ENCODE measurements at regions not wholly inside any gene's neighbourhood (a gene's known extent, or its start where the extent isn't known, plus 50 kb on each side); places are given as distances from the start of the nearest gene placed in this dataset.

DNA sequence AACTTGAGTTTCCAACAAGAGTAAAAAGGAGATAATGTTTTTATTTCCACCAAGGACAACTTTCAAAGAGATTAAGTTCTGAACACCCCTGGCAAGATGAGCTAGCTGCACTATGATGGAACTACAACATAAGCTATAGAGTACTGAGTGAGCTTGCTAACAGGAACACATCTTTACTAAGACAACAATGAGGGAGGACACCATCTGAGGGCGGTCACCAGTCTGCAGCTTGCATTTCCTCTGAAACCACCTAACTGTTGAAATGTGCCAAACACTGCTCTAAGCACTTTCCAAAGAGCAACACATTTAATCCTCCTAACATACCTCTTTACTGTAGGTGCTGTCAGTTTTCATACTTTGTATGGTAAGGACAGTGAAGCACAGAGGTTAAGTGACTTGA is 68.4 kb downstream of the TCF20 start:
- TF ChIP-seq, protein P1, sequence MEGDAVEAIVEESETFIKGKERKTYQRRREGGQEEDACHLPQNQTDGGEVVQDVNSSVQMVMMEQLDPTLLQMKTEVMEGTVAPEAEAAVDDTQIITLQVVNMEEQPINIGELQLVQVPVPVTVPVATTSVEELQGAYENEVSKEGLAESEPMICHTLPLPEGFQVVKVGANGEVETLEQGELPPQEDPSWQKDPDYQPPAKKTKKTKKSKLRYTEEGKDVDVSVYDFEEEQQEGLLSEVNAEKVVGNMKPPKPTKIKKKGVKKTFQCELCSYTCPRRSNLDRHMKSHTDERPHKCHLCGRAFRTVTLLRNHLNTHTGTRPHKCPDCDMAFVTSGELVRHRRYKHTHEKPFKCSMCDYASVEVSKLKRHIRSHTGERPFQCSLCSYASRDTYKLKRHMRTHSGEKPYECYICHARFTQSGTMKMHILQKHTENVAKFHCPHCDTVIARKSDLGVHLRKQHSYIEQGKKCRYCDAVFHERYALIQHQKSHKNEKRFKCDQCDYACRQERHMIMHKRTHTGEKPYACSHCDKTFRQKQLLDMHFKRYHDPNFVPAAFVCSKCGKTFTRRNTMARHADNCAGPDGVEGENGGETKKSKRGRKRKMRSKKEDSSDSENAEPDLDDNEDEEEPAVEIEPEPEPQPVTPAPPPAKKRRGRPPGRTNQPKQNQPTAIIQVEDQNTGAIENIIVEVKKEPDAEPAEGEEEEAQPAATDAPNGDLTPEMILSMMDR (conservative IDR thresholded peaks at IDR 0.05; ENCODE audit: low read depth, low read length): no peak
- no peak for TF ChIP-seq EZH2phosphoT487 (IDR thresholded peaks at IDR 0.05; ENCODE audit: borderline replicate concordance, low read length)

Data from PC-3 (cell line).